H9 (cell line): ENCODE measurements at regions not wholly inside any gene's neighbourhood (a gene's known extent, or its start where the extent isn't known, plus 50 kb on each side); places are given as distances from the start of the nearest gene placed in this dataset.

ENCODE experiments used
- DNase-seq: peaks from one replicate; pipeline ENCODE4 v3.0.0-alpha.2; 2017
- H2AFZ ChIP-seq: one replicate; pipeline ENCODE4 v1.6.1; 2013; ENCODE audit warnings: mild to moderate bottlenecking, low read length, control low read depth, moderate library complexity
- H2AK5ac ChIP-seq: 2 replicates; pipeline ENCODE4 v1.6.1; 2013; ENCODE audit warnings: low read length, control low read depth, mixed read lengths; ENCODE audit not compliant: insufficient read length
- H2BK120ac ChIP-seq: one replicate; pipeline ENCODE4 v1.6.1; 2013; ENCODE audit warnings: low read depth, mild to moderate bottlenecking, low read length, control low read depth, inconsistent platforms; ENCODE audit not compliant: poor library complexity, severe bottlenecking
- H2BK12ac ChIP-seq: 2 replicates; pipeline ENCODE4 v1.6.1; 2013; ENCODE audit warnings: low read length, control low read depth, mixed read lengths, low read depth; ENCODE audit not compliant: insufficient read length
- H2BK15ac ChIP-seq: 2 replicates; pipeline ENCODE4 v1.6.1; 2013; ENCODE audit warnings: low read depth, low read length, control low read depth
- H2BK20ac ChIP-seq: one replicate; pipeline ENCODE4 v1.6.1; 2013; ENCODE audit warnings: low read depth, mild to moderate bottlenecking, low read length, control low read depth, inconsistent platforms; ENCODE audit not compliant: poor library complexity, severe bottlenecking
- H2BK5ac ChIP-seq: 2 replicates; pipeline ENCODE4 v1.6.1; 2013; ENCODE audit warnings: low read length, control low read depth, mixed read lengths; ENCODE audit not compliant: insufficient read length
- H3K14ac ChIP-seq: 2 replicates; pipeline ENCODE4 v1.6.1; 2013; ENCODE audit warnings: low read length, control low read depth; ENCODE audit not compliant: insufficient read depth
- H3K18ac ChIP-seq: 2 replicates; pipeline ENCODE4 v1.6.1; 2013; ENCODE audit warnings: low read depth, mild to moderate bottlenecking, mixed read lengths, low read length, control low read depth; ENCODE audit not compliant: insufficient read length
- H3K23ac ChIP-seq: 2 replicates; pipeline ENCODE4 v1.6.1; 2013; ENCODE audit warnings: low read length, control low read depth, mixed read lengths, low read depth; ENCODE audit not compliant: insufficient read length
- H3K23me2 ChIP-seq: 2 replicates; pipeline ENCODE4 v1.6.1; 2013; ENCODE audit warnings: low read depth, mild to moderate bottlenecking, mixed read lengths, low read length, control low read depth; ENCODE audit not compliant: insufficient read length, poor library complexity, severe bottlenecking
- H3K27ac ChIP-seq: 2 replicates; pipeline ENCODE4 v1.5.1; 2013; ENCODE audit warnings: low read length, control low read depth, mixed read lengths, low read depth; ENCODE audit not compliant: insufficient read length
- H3K27me3 ChIP-seq: 2 replicates; pipeline ENCODE4 v1.6.1; 2013; ENCODE audit warnings: low read length, control low read depth, inconsistent platforms; ENCODE audit not compliant: insufficient read depth
- H3K4ac ChIP-seq: 2 replicates; pipeline ENCODE4 v1.6.1; 2013; ENCODE audit warnings: low read depth, mild to moderate bottlenecking, control low read depth, inconsistent platforms, low read length, moderate library complexity
- H3K4me1 ChIP-seq: 2 replicates; pipeline ENCODE4 v1.6.1; 2013; ENCODE audit warnings: low read length, control low read depth, inconsistent platforms; ENCODE audit not compliant: insufficient read depth
- H3K4me2 ChIP-seq: 2 replicates; pipeline ENCODE4 v1.6.1; 2013; ENCODE audit warnings: low read length, control low read depth, mixed read lengths; ENCODE audit not compliant: insufficient read length, insufficient read depth
- H3K56ac ChIP-seq: 2 replicates; pipeline ENCODE4 v1.6.1; 2013; ENCODE audit warnings: low read depth, mild to moderate bottlenecking, mixed read lengths, low read length, control low read depth; ENCODE audit not compliant: insufficient read length
- H3K79me1 ChIP-seq: 2 replicates; pipeline ENCODE4 v1.6.1; 2013; ENCODE audit warnings: low read depth, mild to moderate bottlenecking, moderate library complexity, low read length, control low read depth, inconsistent platforms; ENCODE audit not compliant: insufficient read depth, poor library complexity, severe bottlenecking
- H3K79me2 ChIP-seq: 2 replicates; pipeline ENCODE4 v1.6.1; 2013; ENCODE audit warnings: low read length, control low read depth, inconsistent platforms; ENCODE audit not compliant: insufficient read depth
- H3K9ac ChIP-seq: 2 replicates; pipeline ENCODE4 v1.6.1; 2013; ENCODE audit warnings: low read length, control low read depth, mixed read lengths; ENCODE audit not compliant: insufficient read length; ENCODE audit errors: extremely low read depth
- H3K9me3 ChIP-seq: one replicate; pipeline ENCODE4 v1.6.1; 2013; ENCODE audit warnings: low read depth, low read length, inconsistent platforms; ENCODE audit not compliant: control insufficient read depth
- H3T11ph ChIP-seq: one replicate; pipeline ENCODE4 v1.6.1; 2013; ENCODE audit warnings: mild to moderate bottlenecking, low read length, control low read depth, inconsistent platforms
- H4K20me1 ChIP-seq: one replicate; pipeline ENCODE4 v1.6.1; 2013; ENCODE audit not compliant: control insufficient read depth, insufficient read length, insufficient read depth
- H4K5ac ChIP-seq: 2 replicates; pipeline ENCODE4 v1.6.1; 2013; ENCODE audit warnings: low read depth, mild to moderate bottlenecking, mixed read lengths, low read length, control low read depth; ENCODE audit not compliant: insufficient read length
- H4K8ac ChIP-seq: replicated peaks from 2 replicates; pipeline ENCODE4 v1.6.1; 2013; ENCODE audit warnings: low read length, control low read depth, mixed read lengths, low read depth; ENCODE audit not compliant: insufficient read length
- H4K91ac ChIP-seq: 2 replicates; pipeline ENCODE4 v1.6.1; 2013; ENCODE audit warnings: low read depth, mild to moderate bottlenecking, moderate library complexity, mixed read lengths, low read length, control low read depth; ENCODE audit not compliant: insufficient read length
- H3K27ac Mint-ChIP-seq, 3 experiments: 2 replicates in 2 of 3; 3 replicates in 1 of 3; pipeline ENCODE4 v1.8.0; 2020 to 2021; ENCODE audit warnings: mixed read lengths in 3 of 3, mild to moderate bottlenecking in 1 of 3, moderate library complexity in 1 of 3
- H3K27me3 Mint-ChIP-seq: 2 replicates; pipeline ENCODE4 v1.8.0; 2021; ENCODE audit warnings: low read depth, mild to moderate bottlenecking, moderate library complexity, mixed read lengths
- H3K36me3 Mint-ChIP-seq, 3 experiments: 2 replicates in 2 of 3; 3 replicates in 1 of 3; pipeline ENCODE4 v1.8.0; 2020 to 2021; ENCODE audit warnings: low read depth in 3 of 3, mixed read lengths in 3 of 3; ENCODE audit not compliant: insufficient read depth in 1 of 3
- H3K4me1 Mint-ChIP-seq, 2 experiments: 2 replicates each; pipeline ENCODE4 v1.8.0; 2020; ENCODE audit warnings: mixed read lengths in 2 of 2
- H3K4me3 Mint-ChIP-seq, 2 experiments: 2 replicates in 1 of 2; 3 replicates in 1 of 2; pipeline ENCODE4 v1.8.0; 2020 to 2021; ENCODE audit warnings: mild to moderate bottlenecking in 2 of 2, mixed read lengths in 2 of 2, moderate library complexity in 1 of 2
- H3K9me3 Mint-ChIP-seq, 2 experiments: 2 replicates in 1 of 2; 3 replicates in 1 of 2; pipeline ENCODE4 v1.8.0; 2020; ENCODE audit warnings: mild to moderate bottlenecking in 2 of 2, mixed read lengths in 2 of 2, moderate library complexity in 1 of 2
- WGBS: extraction: QIAGEN DNeasy Blood & Tissue Kit; methylation state at CpG from one replicate; pipeline ENCODE4 v1.1.7; 2013; ENCODE audit warnings: missing lambda C conversion rate, low lambda C conversion rate, mixed read lengths; ENCODE audit not compliant: insufficient read length; ENCODE audit errors: extremely low coverage; 5-methylcytosine and 5-hydroxymethylcytosine counted together
- TF ChIP-seq, protein P1 (sequence below): fragments of 200-600 bp; sonication (generic); conservative IDR thresholded peaks from 3 replicates; pipeline ENCODE4 v1.8.0; 2021; ENCODE audit warnings: antibody characterized with exemption, mild to moderate bottlenecking

DNA sequence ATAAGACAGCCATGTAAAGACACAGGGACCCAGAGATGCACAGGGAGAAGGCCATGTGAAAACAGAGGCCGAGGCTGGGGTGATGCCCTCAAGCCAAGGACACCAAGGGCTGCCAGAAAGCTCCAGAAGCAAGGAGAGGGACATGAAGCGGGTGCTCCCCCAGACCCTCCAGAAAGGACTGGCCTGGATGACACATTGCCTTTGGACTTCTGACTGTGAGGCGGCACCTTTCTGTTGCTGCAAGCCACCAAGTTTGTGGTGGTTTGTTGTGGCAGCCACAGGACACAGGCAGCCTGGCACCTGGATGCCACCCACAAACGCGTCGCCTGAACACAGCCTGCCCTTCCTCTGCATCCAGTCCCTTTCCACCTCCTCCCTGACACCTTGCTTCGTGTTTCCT, 67.1 kb downstream of the RHOB start:
- Histone ChIP-seq H3K4ac (no peak overlapping the region), H4K5ac (no peak overlapping the region), H3K18ac (no peak overlapping the region), H3K4me1 (no peaks in the 10 kb centered on the region; the same call in 1 of the 2 replicates), H3K23ac (no peak overlapping the region), H3K4me2 (no peak overlapping the region), H2BK15ac (no peak overlapping the region; the same call in 1 of the 2 replicates), H3K56ac (no peak overlapping the region), H3T11ph (no peak overlapping the region), H2AFZ (no peak overlapping the region), H3K9me3 (no peaks in the 10 kb centered on the region), H3K79me2 (no peaks in the 10 kb centered on the region), H3K9ac (no peak overlapping the region), H3K27me3 (no peaks in the 10 kb centered on the region), H2BK5ac (no peak overlapping the region), H3K79me1 (no peaks in the 10 kb centered on the region), H3K23me2 (no peaks in the 10 kb centered on the region), H2BK20ac (no peak overlapping the region), H4K20me1 (no peaks in the 10 kb centered on the region), H4K91ac (no peak overlapping the region), H4K8ac (no peak overlapping the region), H2BK120ac (no peak overlapping the region), H2BK12ac (no peak overlapping the region), H3K27ac (no peak overlapping the region), H2AK5ac (no peak overlapping the region), H3K14ac (peak overlapping the region; percentile 28; the same call in 1 of the 2 replicates)
- H3K9me3 Mint-ChIP-seq, result peaks cover 6 to 8% of the 10 kb centered on the region in 2 experiments; a peak in 2 of 5 replicates
- peaks cover 0 to 6% (median 0%) of the 10 kb centered on the region in 3 experiments; a peak in 2 of 7 replicates for H3K36me3 Mint-ChIP-seq
- H3K4me3 Mint-ChIP-seq, result no peak overlapping the region
- no CpG with 5 or more reads among the region's 7 CpGs for WGBS
- TF ChIP-seq, protein P1, sequence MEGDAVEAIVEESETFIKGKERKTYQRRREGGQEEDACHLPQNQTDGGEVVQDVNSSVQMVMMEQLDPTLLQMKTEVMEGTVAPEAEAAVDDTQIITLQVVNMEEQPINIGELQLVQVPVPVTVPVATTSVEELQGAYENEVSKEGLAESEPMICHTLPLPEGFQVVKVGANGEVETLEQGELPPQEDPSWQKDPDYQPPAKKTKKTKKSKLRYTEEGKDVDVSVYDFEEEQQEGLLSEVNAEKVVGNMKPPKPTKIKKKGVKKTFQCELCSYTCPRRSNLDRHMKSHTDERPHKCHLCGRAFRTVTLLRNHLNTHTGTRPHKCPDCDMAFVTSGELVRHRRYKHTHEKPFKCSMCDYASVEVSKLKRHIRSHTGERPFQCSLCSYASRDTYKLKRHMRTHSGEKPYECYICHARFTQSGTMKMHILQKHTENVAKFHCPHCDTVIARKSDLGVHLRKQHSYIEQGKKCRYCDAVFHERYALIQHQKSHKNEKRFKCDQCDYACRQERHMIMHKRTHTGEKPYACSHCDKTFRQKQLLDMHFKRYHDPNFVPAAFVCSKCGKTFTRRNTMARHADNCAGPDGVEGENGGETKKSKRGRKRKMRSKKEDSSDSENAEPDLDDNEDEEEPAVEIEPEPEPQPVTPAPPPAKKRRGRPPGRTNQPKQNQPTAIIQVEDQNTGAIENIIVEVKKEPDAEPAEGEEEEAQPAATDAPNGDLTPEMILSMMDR, result no peak
- DNase-seq, result no peak
- 0 out of 7 replicates have a peak overlapping the region, but pooled peaks of 1 of the 3 experiments have one; percentile 23 for H3K27ac Mint-ChIP-seq
- peaks cover 9% of the 10 kb centered on the region for H3K27me3 Mint-ChIP-seq
- peaks cover 21 to 29% of the 10 kb centered on the region in 2 experiments for H3K4me1 Mint-ChIP-seq
